ENCODE measurements at regions not wholly inside any gene's neighbourhood (a gene's known extent, or its start where the extent isn't known, plus 50 kb on each side); places are given as distances from the start of the nearest gene placed in this dataset.

- Histone ChIP-seq H3K27ac (ENCODE audit: low read depth, low read length) (no peak overlapping the region), H3K36me3 (ENCODE audit: low read length) (no peaks in the 10 kb centered on the region), H2AFZ (ENCODE audit: low read depth, low read length, severe bottlenecking) (no peak overlapping the region), H4K20me1 (ENCODE audit: low read depth, low read length) (no peaks in the 10 kb centered on the region), H3F3A (ENCODE audit: insufficient read depth) (no peaks in the 10 kb centered on the region), H3K9ac (ENCODE audit: low read length) (no peak overlapping the region), H3K4me2 (ENCODE audit: low read depth, low read length, poor library complexity, severe bottlenecking) (no peak overlapping the region), H3K9me3 (ENCODE audit: insufficient read depth, low read length) (no peaks in the 10 kb centered on the region), H3K79me2 (ENCODE audit: insufficient read depth, low read length) (no peaks in the 10 kb centered on the region), H3K27me3 (ENCODE audit: low read length) (no peaks in the 10 kb centered on the region), H3K9me2 (replicated peaks; ENCODE audit: insufficient read depth, low read length) (no peaks in the 10 kb centered on the region), H3K4me3 (ENCODE audit: insufficient read depth, low read length, poor library complexity, severe bottlenecking) (no peak overlapping the region)
- TF ChIP-seq EZH2phosphoT487 (conservative IDR thresholded peaks at IDR 0.05; ENCODE audit: low read length): no peak
- TF ChIP-seq, protein P1, sequence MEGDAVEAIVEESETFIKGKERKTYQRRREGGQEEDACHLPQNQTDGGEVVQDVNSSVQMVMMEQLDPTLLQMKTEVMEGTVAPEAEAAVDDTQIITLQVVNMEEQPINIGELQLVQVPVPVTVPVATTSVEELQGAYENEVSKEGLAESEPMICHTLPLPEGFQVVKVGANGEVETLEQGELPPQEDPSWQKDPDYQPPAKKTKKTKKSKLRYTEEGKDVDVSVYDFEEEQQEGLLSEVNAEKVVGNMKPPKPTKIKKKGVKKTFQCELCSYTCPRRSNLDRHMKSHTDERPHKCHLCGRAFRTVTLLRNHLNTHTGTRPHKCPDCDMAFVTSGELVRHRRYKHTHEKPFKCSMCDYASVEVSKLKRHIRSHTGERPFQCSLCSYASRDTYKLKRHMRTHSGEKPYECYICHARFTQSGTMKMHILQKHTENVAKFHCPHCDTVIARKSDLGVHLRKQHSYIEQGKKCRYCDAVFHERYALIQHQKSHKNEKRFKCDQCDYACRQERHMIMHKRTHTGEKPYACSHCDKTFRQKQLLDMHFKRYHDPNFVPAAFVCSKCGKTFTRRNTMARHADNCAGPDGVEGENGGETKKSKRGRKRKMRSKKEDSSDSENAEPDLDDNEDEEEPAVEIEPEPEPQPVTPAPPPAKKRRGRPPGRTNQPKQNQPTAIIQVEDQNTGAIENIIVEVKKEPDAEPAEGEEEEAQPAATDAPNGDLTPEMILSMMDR (IDR thresholded peaks at IDR 0.05; ENCODE audit: insufficient read depth, low read length, poor library complexity, severe bottlenecking): no peak
Observed at GRCh38 chr10:109517748-109518147, 405.6 kb downstream of the XPNPEP1 start.

- Histone ChIP-seq H2AFZ (ENCODE audit: low read depth, low read length, severe bottlenecking) (no peak overlapping the region), H3K27ac (ENCODE audit: low read depth, low read length) (no peak overlapping the region), H3K36me3 (ENCODE audit: low read length) (no peaks in the 10 kb centered on the region), H3K27me3 (ENCODE audit: low read length) (no peaks in the 10 kb centered on the region), H3K9ac (ENCODE audit: low read length) (no peak overlapping the region), H3K9me3 (ENCODE audit: insufficient read depth, low read length) (no peaks in the 10 kb centered on the region), H3K9me2 (replicated peaks; ENCODE audit: insufficient read depth, low read length) (no peaks in the 10 kb centered on the region), H3K4me3 (ENCODE audit: insufficient read depth, low read length, poor library complexity, severe bottlenecking) (no peak overlapping the region), H4K20me1 (ENCODE audit: low read depth, low read length) (no peaks in the 10 kb centered on the region), H3K79me2 (ENCODE audit: insufficient read depth, low read length) (no peaks in the 10 kb centered on the region), H3K4me2 (ENCODE audit: low read depth, low read length, poor library complexity, severe bottlenecking) (no peak overlapping the region), H3F3A (ENCODE audit: insufficient read depth) (no peaks in the 10 kb centered on the region)
- no peak for TF ChIP-seq EZH2phosphoT487 (conservative IDR thresholded peaks at IDR 0.05; ENCODE audit: low read length)
- TF ChIP-seq, protein P1 (IDR thresholded peaks at IDR 0.05; ENCODE audit: insufficient read depth, low read length, poor library complexity, severe bottlenecking): no peak
Observed at GRCh38 chr10:109504401-109504800, 418.9 kb downstream of the XPNPEP1 start.

DNA sequence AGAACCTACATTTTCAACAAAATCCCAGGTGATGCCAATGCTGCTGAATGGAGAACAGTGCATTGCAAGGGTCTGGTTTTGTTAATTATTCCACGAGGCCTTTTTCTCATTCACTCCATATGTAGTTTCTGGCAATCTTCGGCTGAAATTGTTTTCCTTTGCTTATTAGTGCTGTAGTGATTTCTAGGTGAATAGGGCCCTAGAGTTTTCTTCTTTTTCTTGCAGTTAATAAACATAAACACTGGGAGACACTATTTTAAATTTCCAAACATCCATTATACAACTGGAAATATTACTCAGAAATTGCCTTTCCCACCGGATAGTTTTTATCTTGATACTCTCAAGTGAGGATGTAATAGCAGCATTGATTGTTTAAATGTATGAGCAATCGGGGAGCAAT, 435.6 kb downstream of the XPNPEP1 start:
- H3K79me2 ChIP-seq (ENCODE audit: insufficient read depth, low read length): no peaks in the 10 kb centered on the region
- H3K4me3 ChIP-seq (ENCODE audit: insufficient read depth, low read length, poor library complexity, severe bottlenecking): no peak overlapping the region
- H3K27ac ChIP-seq (ENCODE audit: low read depth, low read length): no peak overlapping the region
- H4K20me1 ChIP-seq (ENCODE audit: low read depth, low read length): no peaks in the 10 kb centered on the region
- H3K27me3 ChIP-seq (ENCODE audit: low read length): no peaks in the 10 kb centered on the region
- no peak overlapping the region for H2AFZ ChIP-seq (ENCODE audit: low read depth, low read length, severe bottlenecking)
- no peaks in the 10 kb centered on the region for H3K9me3 ChIP-seq (ENCODE audit: insufficient read depth, low read length)
- no peaks in the 10 kb centered on the region for H3K9me2 ChIP-seq (replicated peaks; ENCODE audit: insufficient read depth, low read length)
- H3K4me2 ChIP-seq (ENCODE audit: low read depth, low read length, poor library complexity, severe bottlenecking): no peak overlapping the region
- TF ChIP-seq EZH2phosphoT487 (conservative IDR thresholded peaks at IDR 0.05; ENCODE audit: low read length): no peak
- TF ChIP-seq, protein P1 (IDR thresholded peaks at IDR 0.05; ENCODE audit: insufficient read depth, low read length, poor library complexity, severe bottlenecking): no peak
- no peak overlapping the region for H3K9ac ChIP-seq (ENCODE audit: low read length)
- no peaks in the 10 kb centered on the region for H3F3A ChIP-seq (ENCODE audit: insufficient read depth)
- no peaks in the 10 kb centered on the region for H3K36me3 ChIP-seq (ENCODE audit: low read length)
